Right lung (tissue), 2 donors: ENCODE measurements at regions not wholly inside any gene's neighbourhood (a gene's known extent, or its start where the extent isn't known, plus 50 kb on each side); places are given as distances from the start of the nearest gene placed in this dataset.

Experiments
- DNase-seq, 2 donors: peaks; one replicate each; pipeline ENCODE4 v3.0.0-alpha.2; 2013

GRCh38 chr5:167948251-167948650 is 343.2 kb upstream of the WWC1 start:
- DNase-seq, result no peak

DNA sequence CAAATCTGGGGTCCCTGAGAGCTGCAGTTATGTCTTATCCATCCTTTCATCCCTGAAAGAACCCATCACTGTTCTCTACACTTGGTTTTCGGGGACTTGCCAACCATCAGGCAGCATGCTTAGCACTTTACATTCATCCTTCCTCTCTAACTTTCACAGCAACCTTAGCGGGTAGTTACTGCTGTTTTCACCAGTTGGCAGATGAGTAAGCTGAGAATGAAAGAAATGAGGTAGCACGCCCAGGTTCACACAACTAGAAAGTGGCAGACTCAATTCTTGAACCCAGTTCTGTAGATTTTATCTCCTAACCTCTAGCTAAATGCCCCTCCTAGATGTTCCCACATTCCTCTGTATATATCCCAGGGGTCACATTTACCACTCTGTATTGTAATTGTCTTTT is 342.0 kb upstream of the WWC1 start:
- DNase-seq, result no peak

DNA sequence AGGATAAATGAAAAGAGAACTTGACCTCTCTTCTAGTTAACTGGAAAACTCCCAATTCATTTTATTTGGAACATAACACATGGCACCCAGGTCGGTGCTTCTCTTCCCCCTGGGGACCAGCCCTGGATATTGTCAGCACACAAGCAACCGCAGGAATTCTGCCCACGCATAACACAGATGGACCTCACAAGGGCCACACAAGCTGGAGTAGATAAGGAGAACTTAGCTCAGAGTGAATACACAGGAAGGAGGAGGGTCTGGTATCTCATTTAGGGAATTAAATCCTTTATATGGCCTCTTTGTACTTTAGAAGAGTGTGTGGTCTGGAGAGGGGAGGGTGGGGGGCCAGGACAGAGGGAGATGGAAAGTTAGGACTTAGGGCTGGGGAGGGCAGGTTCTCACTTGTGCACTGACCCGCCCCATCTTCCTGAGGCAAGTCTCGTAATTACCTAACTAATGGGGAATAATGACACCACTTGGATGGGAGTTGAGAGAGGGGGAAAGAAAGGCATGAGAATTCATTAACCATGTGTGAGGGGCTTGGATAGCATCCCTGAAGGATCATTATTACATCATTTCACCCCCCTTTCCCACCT is 341.2 kb upstream of the WWC1 start:
- no peak for DNase-seq

- no peak for DNase-seq
Measured at GRCh38 chr5:167951116-167951515, 340.3 kb upstream of the WWC1 start.

- DNase-seq, result no peak
Measured at GRCh38 chr5:167952278-167952995, 339.0 kb upstream of the WWC1 start.

GRCh38 chr5:167953151-167953798 is 338.2 kb upstream of the WWC1 start:
- DNase-seq, result no peak

- no peak for DNase-seq
Measured at GRCh38 chr5:167961731-167962130, 329.7 kb upstream of the WWC1 start.

GRCh38 chr5:167964529-167964928 is 326.9 kb upstream of the WWC1 start:
- no peak for DNase-seq

DNA sequence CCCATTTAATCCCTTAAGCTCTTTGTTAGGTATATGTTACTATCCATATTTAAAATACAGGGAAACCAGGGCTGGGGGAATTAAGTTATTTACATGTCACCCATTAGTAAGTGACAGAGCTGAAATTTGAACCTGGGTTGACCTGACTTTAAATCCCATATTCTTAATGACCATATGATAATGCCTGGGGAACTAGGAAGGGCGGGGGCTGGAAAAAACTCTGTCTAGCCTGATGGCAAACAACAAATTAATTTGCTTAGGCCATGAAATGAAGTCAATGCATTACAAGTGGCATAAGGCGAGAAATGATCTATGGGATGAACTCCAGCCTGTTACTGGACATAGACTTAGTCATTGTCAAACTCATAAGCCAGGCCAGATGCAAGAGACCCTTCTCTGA is 325.7 kb upstream of the WWC1 start:
- no peak for DNase-seq

DNA sequence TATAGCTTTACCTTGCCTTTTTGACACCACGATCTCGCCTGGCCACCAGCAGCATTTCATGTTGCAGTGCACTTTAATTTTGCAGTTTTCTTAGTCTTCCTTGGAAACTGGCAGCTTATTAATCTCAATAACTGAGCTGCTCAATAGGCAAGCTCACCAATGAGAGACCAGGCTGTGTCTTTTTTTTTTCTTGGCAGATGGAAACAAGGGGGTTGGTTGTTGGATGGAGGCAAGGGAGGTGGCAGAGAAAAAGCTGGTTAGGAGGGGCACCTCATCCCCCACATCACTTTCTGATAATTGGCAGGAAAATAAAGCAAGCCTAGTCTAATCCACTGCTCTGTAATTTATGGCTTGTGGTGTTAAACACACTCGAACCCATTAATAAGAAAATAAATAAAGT is 324.5 kb upstream of the WWC1 start:
- DNase-seq, result no peak

DNA sequence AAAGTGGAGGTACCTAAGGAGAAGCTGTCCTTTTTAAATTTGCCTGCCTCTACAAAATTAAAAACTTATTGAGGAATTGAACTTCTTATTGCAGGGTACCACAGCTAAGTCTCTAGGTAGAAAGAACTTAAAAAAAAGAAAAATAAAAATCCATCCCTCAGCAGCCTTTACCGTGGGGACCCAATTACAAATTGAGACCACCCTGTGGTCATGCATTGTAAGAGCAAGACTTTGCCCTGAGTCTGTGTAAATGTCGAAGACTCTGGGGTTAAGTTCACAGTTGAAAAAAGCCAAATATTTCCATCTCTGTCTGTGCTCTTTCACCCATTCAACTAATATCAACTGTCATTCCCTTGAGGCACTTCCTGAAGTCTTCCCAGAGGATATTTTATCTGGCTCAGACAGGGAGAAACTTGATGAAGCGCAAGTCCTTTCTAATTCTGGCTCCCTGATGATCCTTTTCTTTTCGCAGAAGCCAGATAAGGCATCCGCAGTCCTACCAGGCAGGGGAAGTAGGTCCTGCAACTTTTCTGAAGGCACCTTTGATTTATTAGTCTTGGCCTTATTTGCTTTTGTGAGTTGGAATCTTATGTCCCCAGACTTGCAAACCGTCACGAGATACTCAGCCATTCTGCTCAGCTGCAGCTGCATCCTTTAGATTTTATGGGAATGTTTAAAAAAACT is 323.8 kb upstream of the WWC1 start:
- no peak for DNase-seq

DNA sequence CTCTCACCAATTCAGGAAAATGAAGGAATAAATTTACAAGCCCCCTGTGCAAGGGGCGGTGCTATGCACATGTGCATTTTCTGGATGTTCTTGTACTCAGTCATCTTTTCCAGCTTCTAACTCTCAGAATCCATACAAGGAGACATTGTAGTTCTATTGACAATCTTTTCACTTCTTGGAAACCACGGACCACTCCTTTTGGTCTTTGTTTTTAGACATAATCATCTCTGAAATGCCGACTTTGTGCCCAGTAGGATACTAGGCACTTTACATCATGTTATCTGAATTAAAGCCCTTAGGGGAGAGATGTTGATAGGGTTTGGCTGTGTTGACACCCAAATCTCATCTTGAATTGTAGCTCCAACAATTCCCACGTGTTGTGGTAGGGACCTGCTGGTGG is 322.6 kb upstream of the WWC1 start:
- no peak for DNase-seq

DNA sequence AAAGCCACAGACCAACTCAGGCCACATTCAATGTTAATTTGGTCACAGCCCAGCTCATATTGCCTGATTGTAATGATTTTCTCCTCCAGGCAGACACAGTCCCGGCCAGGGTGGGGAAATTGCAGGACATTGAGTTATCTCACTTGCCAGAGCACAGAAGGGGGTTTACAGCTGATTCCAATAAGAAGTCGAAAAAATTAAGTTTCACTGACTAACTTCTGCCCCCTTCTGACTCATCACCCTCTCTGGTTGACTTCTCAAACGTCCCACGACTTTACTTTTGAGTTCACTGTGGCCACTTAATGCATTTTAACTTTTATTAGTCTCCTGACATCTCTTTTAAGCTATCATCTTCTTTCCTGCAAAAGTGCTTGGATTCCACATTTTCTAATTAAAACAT is 321.4 kb upstream of the WWC1 start:
- no peak for DNase-seq

GRCh38 chr5:167971706-167972105 is 319.7 kb upstream of the WWC1 start:
- no peak for DNase-seq

- DNase-seq, result no peak
Measured at GRCh38 chr5:167973126-167973525, 318.3 kb upstream of the WWC1 start.

DNA sequence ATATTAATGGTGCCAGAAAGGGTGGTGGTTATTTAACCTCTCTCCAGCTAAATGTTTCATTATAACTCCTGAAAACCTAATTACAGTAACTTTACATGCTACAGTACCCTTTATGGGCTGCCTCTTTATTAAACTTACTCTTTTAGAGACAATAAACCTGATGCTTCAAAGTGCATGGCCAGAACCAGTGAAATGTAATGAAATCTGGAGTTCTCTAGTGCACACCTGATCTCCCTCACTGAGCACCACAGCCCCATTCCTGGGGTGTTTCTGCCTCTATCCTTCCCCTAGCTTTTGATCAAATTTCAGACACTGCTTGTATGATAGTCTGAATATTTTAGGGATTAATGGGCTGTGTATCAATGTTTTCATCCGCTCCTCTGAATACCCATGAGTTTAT is 306.5 kb upstream of the WWC1 start:
- DNase-seq, result no peak

DNA sequence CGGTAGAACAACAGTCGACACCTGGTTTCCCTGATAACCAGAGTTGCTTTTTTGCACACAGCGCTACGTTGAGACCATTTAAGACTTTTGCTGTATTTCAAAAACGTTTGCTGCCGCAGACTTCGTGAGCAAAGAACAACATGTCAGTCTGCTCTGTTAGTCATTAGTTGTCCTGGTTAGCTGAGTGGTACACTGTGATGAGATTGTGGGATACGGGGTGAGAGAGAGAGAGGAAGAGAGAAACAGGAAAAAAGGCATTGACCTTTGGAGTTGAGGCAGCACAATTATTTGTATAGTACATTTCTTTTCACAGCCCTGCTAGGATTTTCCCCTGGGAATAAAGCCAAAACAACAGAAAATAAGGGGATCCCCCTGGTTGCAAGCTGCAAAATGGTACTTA is 306.1 kb upstream of the WWC1 start:
- DNase-seq, result no peak

- DNase-seq, result no peak
Measured at GRCh38 chr5:167987490-167988280, 303.8 kb upstream of the WWC1 start.

DNA sequence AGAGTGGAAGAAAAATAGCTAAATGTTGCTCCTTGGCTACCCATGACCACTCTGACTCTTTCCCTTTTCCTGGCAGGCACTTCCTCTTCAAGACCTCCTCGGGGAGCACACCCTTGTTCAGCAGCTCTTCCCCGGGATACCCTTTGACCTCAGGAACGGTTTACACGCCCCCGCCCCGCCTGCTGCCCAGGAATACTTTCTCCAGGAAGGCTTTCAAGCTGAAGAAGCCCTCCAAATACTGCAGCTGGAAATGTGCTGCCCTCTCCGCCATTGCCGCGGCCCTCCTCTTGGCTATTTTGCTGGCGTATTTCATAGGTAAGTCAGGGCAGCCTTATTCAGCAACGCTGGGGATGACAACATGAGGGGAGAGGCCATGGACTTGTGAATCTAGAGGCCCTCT is 298.6 kb upstream of the WWC1 start:
- DNase-seq, result no peak

DNA sequence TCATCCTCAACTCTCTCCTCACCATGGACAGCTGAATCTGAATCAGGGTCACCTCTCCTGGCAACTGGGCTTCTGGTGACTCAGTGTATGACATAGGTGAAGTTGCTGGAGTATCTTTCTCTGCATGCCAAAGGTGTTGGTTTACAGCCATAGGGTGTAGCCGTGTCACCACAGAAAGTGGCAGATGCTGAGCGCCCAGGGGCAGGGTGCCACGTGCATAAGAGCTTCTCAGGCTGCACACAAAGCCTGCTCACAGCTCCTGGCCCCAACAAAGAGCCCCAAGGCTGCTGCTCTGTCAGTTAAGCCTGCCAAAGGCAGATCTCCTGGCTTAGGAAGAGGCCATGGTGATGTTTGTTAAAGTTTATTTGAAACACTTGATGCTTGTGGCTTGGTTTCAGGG is 297.7 kb upstream of the WWC1 start:
- DNase-seq, result no peak

GRCh38 chr5:167995844-167996425 is 295.5 kb upstream of the WWC1 start:
- no peak for DNase-seq
